DND-41 (cell line): ENCODE measurements at regions not wholly inside any gene's neighbourhood (a gene's known extent, or its start where the extent isn't known, plus 50 kb on each side); places are given as distances from the start of the nearest gene placed in this dataset.

Experiments
- CTCF ChIP-seq: IDR thresholded peaks from 2 replicates; pipeline ENCODE4 v1.5.1; 2012; ENCODE audit warnings: borderline replicate concordance, low read length, moderate library complexity, mild to moderate bottlenecking; ENCODE audit not compliant: poor library complexity, severe bottlenecking; ENCODE audit errors: extremely low read depth
- EZH2 ChIP-seq: IDR thresholded peaks from 3 replicates; pipeline ENCODE4 v1.6.1; 2012; ENCODE audit warnings: borderline replicate concordance, low read depth, mild to moderate bottlenecking, moderate library complexity, low read length, inconsistent platforms; ENCODE audit not compliant: severe bottlenecking

GRCh38 chr16:76970087-76970744 lies 220.8 kb upstream of the MON1B start:
- TF ChIP-seq EZH2 (no peak), CTCF (no peak)
